ENCODE measurements at regions not wholly inside any gene's neighbourhood (a gene's known extent, or its start where the extent isn't known, plus 50 kb on each side); places are given as distances from the start of the nearest gene placed in this dataset.

DNA sequence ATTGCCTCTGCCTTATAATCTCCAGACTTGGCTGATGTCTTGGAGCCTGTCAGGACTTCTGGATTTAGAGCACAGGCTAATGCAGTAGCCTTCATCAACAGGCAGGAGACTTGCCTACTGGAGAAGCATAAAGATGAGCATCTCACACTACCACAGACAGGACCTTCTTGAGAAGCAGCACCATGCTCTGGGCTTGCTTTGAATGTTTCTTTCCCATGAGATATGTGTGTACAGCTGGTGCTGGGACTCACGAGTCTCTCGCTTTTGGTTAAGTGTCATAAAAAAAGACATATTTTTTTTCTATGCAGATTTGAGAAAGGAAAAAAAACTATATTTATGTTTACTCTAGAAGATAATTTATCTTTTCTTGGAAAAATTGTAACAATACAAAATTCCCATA is 671.3 kb downstream of the MRPL39 start:
- no peak for ATAC-seq
- no peaks in the 10 kb centered on the region for H3K27me3 ChIP-seq

DNA sequence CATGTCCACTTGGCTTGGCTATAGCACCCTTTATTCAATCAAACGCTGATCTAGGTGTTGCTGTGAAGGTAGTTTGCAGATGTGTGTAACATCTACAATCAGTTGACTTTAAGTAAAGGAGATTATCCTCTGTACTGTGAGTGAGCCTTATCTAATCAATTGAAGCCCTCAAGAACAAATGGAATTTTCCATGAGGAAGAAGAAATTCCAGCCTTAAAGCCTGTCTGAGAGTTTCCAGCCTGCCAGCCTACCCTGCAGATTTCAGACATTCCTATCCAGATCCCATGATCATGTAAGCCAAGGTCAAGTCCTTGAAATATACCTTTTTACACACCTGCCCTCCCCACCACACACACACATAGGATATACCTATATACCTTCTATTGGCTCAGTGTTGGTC is 696.7 kb downstream of the MRPL39 start:
- Histone ChIP-seq H3K36me3 (no peaks in the 10 kb centered on the region), H3K4me3 (no peak overlapping the region), H3K9me3 (no peaks in the 10 kb centered on the region), H3K27ac (no peak overlapping the region), H3K27me3 (no peaks in the 10 kb centered on the region), H3K4me1 (no peaks in the 10 kb centered on the region)
- no peak for TF ChIP-seq POLR2AphosphoS5 (IDR thresholded peaks at IDR 0.05)
- TF ChIP-seq EP300 (IDR thresholded peaks at IDR 0.05) = no peak
- TF ChIP-seq, protein P1, sequence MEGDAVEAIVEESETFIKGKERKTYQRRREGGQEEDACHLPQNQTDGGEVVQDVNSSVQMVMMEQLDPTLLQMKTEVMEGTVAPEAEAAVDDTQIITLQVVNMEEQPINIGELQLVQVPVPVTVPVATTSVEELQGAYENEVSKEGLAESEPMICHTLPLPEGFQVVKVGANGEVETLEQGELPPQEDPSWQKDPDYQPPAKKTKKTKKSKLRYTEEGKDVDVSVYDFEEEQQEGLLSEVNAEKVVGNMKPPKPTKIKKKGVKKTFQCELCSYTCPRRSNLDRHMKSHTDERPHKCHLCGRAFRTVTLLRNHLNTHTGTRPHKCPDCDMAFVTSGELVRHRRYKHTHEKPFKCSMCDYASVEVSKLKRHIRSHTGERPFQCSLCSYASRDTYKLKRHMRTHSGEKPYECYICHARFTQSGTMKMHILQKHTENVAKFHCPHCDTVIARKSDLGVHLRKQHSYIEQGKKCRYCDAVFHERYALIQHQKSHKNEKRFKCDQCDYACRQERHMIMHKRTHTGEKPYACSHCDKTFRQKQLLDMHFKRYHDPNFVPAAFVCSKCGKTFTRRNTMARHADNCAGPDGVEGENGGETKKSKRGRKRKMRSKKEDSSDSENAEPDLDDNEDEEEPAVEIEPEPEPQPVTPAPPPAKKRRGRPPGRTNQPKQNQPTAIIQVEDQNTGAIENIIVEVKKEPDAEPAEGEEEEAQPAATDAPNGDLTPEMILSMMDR (IDR thresholded peaks at IDR 0.05) = no peak
- TF ChIP-seq POLR2A (IDR thresholded peaks at IDR 0.05) = no peak
- WGBS, 2 donors (ENCODE audit: low coverage in 1 of 2) = 67 to 88% methylated on average over 1 of the region's 1 CpG
- no peak for ATAC-seq

More for the DNA sequence above, 671.3 kb downstream of the MRPL39 start:
- Histone ChIP-seq H3K27ac (no peak overlapping the region), H3K36me3 (no peaks in the 10 kb centered on the region), H3K4me1 (peaks cover 0 to 15% (median 0%) of the 10 kb centered on the region in 3 donors), H3K9me3 (no peaks in the 10 kb centered on the region), H3K4me3 (no peak overlapping the region)
- TF ChIP-seq, protein P1 (IDR thresholded peaks at IDR 0.05) = no peak
- TF ChIP-seq POLR2AphosphoS5 (IDR thresholded peaks at IDR 0.05) (no peak), POLR2A (IDR thresholded peaks at IDR 0.05) (no peak), EP300 (IDR thresholded peaks at IDR 0.05) (no peak)
- 71 to 80% methylated on average over 2 of the region's 2 CpGs for WGBS, 2 donors (ENCODE audit: low coverage in 1 of 2)

GRCh38 chr21:24903994-24904635 is 703.2 kb downstream of the MRPL39 start:
- Histone ChIP-seq H3K27me3 (no peaks in the 10 kb centered on the region), H3K27ac (no peak overlapping the region), H3K4me1 (peaks cover 0 to 5% (median 0%) of the 10 kb centered on the region in 3 donors), H3K9me3 (no peaks in the 10 kb centered on the region), H3K36me3 (no peaks in the 10 kb centered on the region), H3K4me3 (no peak overlapping the region)
- WGBS, 2 donors (ENCODE audit: low coverage in 1 of 2) = 25 to 41% methylated on average over 1 of the region's 1 CpG
- no peak for ATAC-seq
- TF ChIP-seq, protein P1 (IDR thresholded peaks at IDR 0.05) = no peak
- no peak for TF ChIP-seq POLR2AphosphoS5 (IDR thresholded peaks at IDR 0.05)
- no peak for TF ChIP-seq EP300 (IDR thresholded peaks at IDR 0.05)
- TF ChIP-seq POLR2A (IDR thresholded peaks at IDR 0.05) = no peak

DNA sequence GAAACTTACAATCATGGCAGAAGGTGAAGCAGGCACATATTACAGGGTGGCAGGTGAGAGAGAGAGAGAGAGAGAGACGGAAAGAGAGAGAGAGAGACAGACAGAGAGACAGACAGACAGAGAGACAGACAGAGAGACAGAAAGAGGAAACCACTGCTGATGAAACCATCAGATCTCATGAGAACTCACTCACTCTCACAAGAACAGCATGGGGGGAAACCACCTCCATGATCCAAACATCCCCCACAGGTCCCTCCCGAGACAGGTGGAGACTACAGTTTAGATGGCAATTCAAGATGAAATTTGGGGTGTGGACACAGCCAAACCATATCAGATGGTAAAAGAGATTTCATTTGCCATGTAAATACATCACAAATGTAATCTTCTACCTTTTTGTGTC is 708.1 kb downstream of the MRPL39 start:
- Histone ChIP-seq H3K4me1 (peaks cover 0 to under 1% (median 0%) of the 10 kb centered on the region in 3 donors), H3K36me3 (no peaks in the 10 kb centered on the region), H3K27me3 (no peaks in the 10 kb centered on the region), H3K9me3 (no peaks in the 10 kb centered on the region), H3K4me3 (no peak overlapping the region), H3K27ac (no peak overlapping the region)
- TF ChIP-seq POLR2A (IDR thresholded peaks at IDR 0.05) (no peak), EP300 (IDR thresholded peaks at IDR 0.05) (no peak), POLR2AphosphoS5 (IDR thresholded peaks at IDR 0.05) (no peak)
- TF ChIP-seq, protein P1 (IDR thresholded peaks at IDR 0.05) = no peak
- no peak for ATAC-seq
- 89 to 91% methylated on average over 2 of the region's 2 CpGs for WGBS, 2 donors (ENCODE audit: low coverage in 1 of 2)

DNA sequence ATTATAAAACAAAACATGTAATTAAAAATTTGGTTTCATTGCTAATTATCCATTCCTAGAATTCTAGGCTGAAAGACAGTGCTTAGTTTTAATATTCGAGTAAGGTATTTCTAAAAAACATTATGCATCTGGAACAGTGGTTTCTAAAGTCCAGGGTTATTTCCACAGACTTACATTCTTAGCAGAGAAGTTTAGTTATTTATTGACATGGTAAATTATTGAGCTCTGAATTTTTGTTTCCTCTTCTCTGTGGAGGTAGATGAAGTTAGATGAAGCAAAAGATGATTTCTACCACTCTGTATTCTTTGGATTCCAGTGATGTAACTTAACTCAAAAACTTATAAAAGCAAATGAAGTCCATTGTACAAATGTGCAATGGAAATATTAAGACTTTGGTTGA is 709.4 kb downstream of the MRPL39 start:
- Histone ChIP-seq H3K9me3 (no peaks in the 10 kb centered on the region), H3K36me3 (no peaks in the 10 kb centered on the region), H3K4me1 (no peaks in the 10 kb centered on the region), H3K27ac (no peak overlapping the region), H3K27me3 (no peaks in the 10 kb centered on the region), H3K4me3 (no peak overlapping the region)
- 63 to 83% methylated on average over 1 of the region's 1 CpG for WGBS, 2 donors (ENCODE audit: low coverage in 1 of 2)
- ATAC-seq = no peak
- TF ChIP-seq EP300 (IDR thresholded peaks at IDR 0.05) = no peak
- TF ChIP-seq, protein P1 (IDR thresholded peaks at IDR 0.05) = no peak
- TF ChIP-seq POLR2A (IDR thresholded peaks at IDR 0.05) = no peak
- no peak for TF ChIP-seq POLR2AphosphoS5 (IDR thresholded peaks at IDR 0.05)
